Esophagus (tissue), 2 donors: ENCODE measurements at regions not wholly inside any gene's neighbourhood (a gene's known extent, or its start where the extent isn't known, plus 50 kb on each side); places are given as distances from the start of the nearest gene placed in this dataset.

Experiments used
- H3K27ac ChIP-seq, 2 donors: one replicate each; pipeline ENCODE4 v1.5.1; 2013; ENCODE audit warnings: low read depth in 2 of 2, mild to moderate bottlenecking in 2 of 2, inconsistent platforms in 1 of 2, low read length in 1 of 2, moderate library complexity in 1 of 2
- H3K27me3 ChIP-seq, 2 donors: one replicate each; pipeline ENCODE4 v1.6.1; 2013; ENCODE audit warnings: low read length in 2 of 2, control low read depth in 1 of 2, mild to moderate bottlenecking in 1 of 2; ENCODE audit not compliant: insufficient read depth in 2 of 2, control insufficient read depth in 1 of 2
- H3K36me3 ChIP-seq, 2 donors: one replicate each; pipeline ENCODE4 v1.6.1; 2013; ENCODE audit warnings: low read length in 1 of 2; ENCODE audit not compliant: control insufficient read depth in 2 of 2, insufficient read depth in 2 of 2
- H3K4me1 ChIP-seq, 2 donors: one replicate each; pipeline ENCODE4 v1.6.1; 2013; ENCODE audit warnings: low read length in 1 of 2; ENCODE audit not compliant: control insufficient read depth in 2 of 2, insufficient read depth in 2 of 2
- H3K4me3 ChIP-seq, 2 donors: one replicate each; pipeline ENCODE4 v1.5.1; 2013; ENCODE audit warnings: low read length in 2 of 2, mild to moderate bottlenecking in 2 of 2, low read depth in 1 of 2, moderate library complexity in 1 of 2
- H3K9me3 ChIP-seq, 2 donors: one replicate each; pipeline ENCODE4 v1.6.1; 2013; ENCODE audit warnings: mild to moderate bottlenecking in 2 of 2, low read depth in 1 of 2, low read length in 1 of 2, moderate library complexity in 1 of 2; ENCODE audit not compliant: control insufficient read depth in 2 of 2, insufficient read depth in 1 of 2
- WGBS, 2 donors: extraction: QIAGEN DNeasy Blood & Tissue Kit; methylation state at CpG; one replicate each; pipeline ENCODE4 v1.1.7; 2013; 5-methylcytosine and 5-hydroxymethylcytosine counted together
- donor health status: healthy with polysubstance abuse.
- donor health status: Bipolar disorder and iron deficiency.

GRCh38 chr13:77430377-77430951, 103.6 kb upstream of the MYCBP2 start:
- no peaks in the 10 kb centered on the region for H3K9me3 ChIP-seq
- H3K4me1 ChIP-seq, result no peaks in the 10 kb centered on the region
- H3K27me3 ChIP-seq, result no peaks in the 10 kb centered on the region
- H3K27ac ChIP-seq, result no peak overlapping the region
- H3K4me3 ChIP-seq, result no peak overlapping the region
- 94 to 97% methylated on average over 2 of the region's 2 CpGs for WGBS, 2 donors
- no peaks in the 10 kb centered on the region for H3K36me3 ChIP-seq

GRCh38 chr13:77429320-77430142, 102.6 kb upstream of the MYCBP2 start:
- no peaks in the 10 kb centered on the region for H3K4me1 ChIP-seq
- no peaks in the 10 kb centered on the region for H3K27me3 ChIP-seq
- no peaks in the 10 kb centered on the region for H3K36me3 ChIP-seq
- H3K4me3 ChIP-seq, result no peak overlapping the region
- no peak overlapping the region for H3K27ac ChIP-seq
- H3K9me3 ChIP-seq, result no peaks in the 10 kb centered on the region
- WGBS, 2 donors, result 73 to 74% methylated on average over 8 of the region's 8 CpGs

- Histone ChIP-seq H3K9me3 (no peaks in the 10 kb centered on the region), H3K27ac (no peak overlapping the region), H3K4me1 (no peaks in the 10 kb centered on the region), H3K4me3 (no peak overlapping the region), H3K27me3 (no peaks in the 10 kb centered on the region), H3K36me3 (no peaks in the 10 kb centered on the region)
- WGBS, 2 donors, result 75 to 81% methylated on average over 5 of the region's 5 CpGs
These were observed 98.8 kb upstream of the MYCBP2 start for GRCh38 chr13:77425705-77426104.

GRCh38 chr13:77423296-77423695, 96.4 kb upstream of the MYCBP2 start:
- Histone ChIP-seq H3K4me1 (no peaks in the 10 kb centered on the region), H3K27ac (no peak overlapping the region), H3K36me3 (no peaks in the 10 kb centered on the region), H3K4me3 (no peak overlapping the region), H3K27me3 (no peaks in the 10 kb centered on the region), H3K9me3 (no peaks in the 10 kb centered on the region)
- 54 to 67% methylated on average over 4 of the region's 4 CpGs for WGBS, 2 donors

- Histone ChIP-seq H3K36me3 (no peaks in the 10 kb centered on the region), H3K4me1 (no peaks in the 10 kb centered on the region), H3K9me3 (no peaks in the 10 kb centered on the region), H3K27me3 (no peaks in the 10 kb centered on the region), H3K4me3 (no peak overlapping the region), H3K27ac (no peak overlapping the region)
- 57 to 67% methylated on average over 2 of the region's 2 CpGs for WGBS, 2 donors
These were observed 95.8 kb upstream of the MYCBP2 start for GRCh38 chr13:77422724-77423123.

- WGBS, 2 donors, result 51 to 54% methylated on average over 4 of the region's 4 CpGs
- no peak overlapping the region for H3K4me3 ChIP-seq
- H3K27me3 ChIP-seq, result no peaks in the 10 kb centered on the region
These were observed 91.0 kb upstream of the MYCBP2 start for GRCh38 chr13:77417897-77418296.

GRCh38 chr13:77416666-77417212, 89.8 kb upstream of the MYCBP2 start:
- Histone ChIP-seq H3K36me3 (no peaks in the 10 kb centered on the region), H3K9me3 (no peaks in the 10 kb centered on the region), H3K4me3 (no peak overlapping the region), H3K4me1 (no peaks in the 10 kb centered on the region), H3K27ac (no peak overlapping the region), H3K27me3 (no peaks in the 10 kb centered on the region)
- WGBS, 2 donors, result 72 to 79% methylated on average over 6 of the region's 6 CpGs

More at GRCh38 chr13:77417897-77418296, 91.0 kb upstream of the MYCBP2 start:
- Histone ChIP-seq H3K36me3 (no peaks in the 10 kb centered on the region), H3K27ac (no peak overlapping the region), H3K4me1 (no peaks in the 10 kb centered on the region), H3K9me3 (no peaks in the 10 kb centered on the region)

- H3K36me3 ChIP-seq, result no peaks in the 10 kb centered on the region
- H3K9me3 ChIP-seq, result no peaks in the 10 kb centered on the region
- H3K4me3 ChIP-seq, result no peak overlapping the region
- H3K27ac ChIP-seq, result peak overlapping the region in 1 of 2 donors; percentile 3
- H3K4me1 ChIP-seq, result no peaks in the 10 kb centered on the region
- 56 to 78% methylated on average over 1 of the region's 1 CpG for WGBS, 2 donors
- H3K27me3 ChIP-seq, result no peaks in the 10 kb centered on the region
These were observed 88.6 kb upstream of the MYCBP2 start for GRCh38 chr13:77415253-77416071.

GRCh38 chr13:77412860-77413259, 86.0 kb upstream of the MYCBP2 start:
- Histone ChIP-seq H3K4me1 (no peaks in the 10 kb centered on the region), H3K27me3 (no peaks in the 10 kb centered on the region), H3K9me3 (no peaks in the 10 kb centered on the region), H3K4me3 (no peak overlapping the region), H3K27ac (no peak overlapping the region), H3K36me3 (no peaks in the 10 kb centered on the region)
- 80 to 82% methylated on average over 2 of the region's 2 CpGs for WGBS, 2 donors
